GM18507 (cell line): ENCODE measurements at regions not wholly inside any gene's neighbourhood (a gene's known extent, or its start where the extent isn't known, plus 50 kb on each side); places are given as distances from the start of the nearest gene placed in this dataset.
"Not testable (repeated sequence)": the region's sequence is repeated elsewhere in the genome, so short reads cannot be mapped to it uniquely, and the experiment has no call there.

ENCODE experiments used
- DNase-seq: peaks from one replicate; pipeline ENCODE4 v3.0.0; 2011; ENCODE audit warnings: low read depth; ENCODE audit not compliant: insufficient read length; ENCODE audit errors: extremely low spot score
- FAIRE-seq: peaks from 2 replicates; lab custom pipeline; 2011; peaks lifted over from hg19 to GRCh38; lab: Jason Lieb, UNC

GRCh38 chr1:211206981-211207380 is 52.2 kb upstream of the RCOR3 start:
- no peak for DNase-seq

GRCh38 chr1:211200311-211200710 is 58.9 kb upstream of the RCOR3 start:
- DNase-seq = no peak
- no peak for FAIRE-seq

More at GRCh38 chr1:211206981-211207380, 52.2 kb upstream of the RCOR3 start:
- FAIRE-seq = no peak

GRCh38 chr1:211198880-211199279 is 60.3 kb upstream of the RCOR3 start:
- DNase-seq = no peak
- no peak for FAIRE-seq

- FAIRE-seq = no peak
- DNase-seq = no peak
These were observed 61.1 kb upstream of the RCOR3 start for GRCh38 chr1:211198111-211198510.

- no peak for DNase-seq
- FAIRE-seq = no peak
These were observed 62.3 kb upstream of the RCOR3 start for GRCh38 chr1:211196880-211197279.

- FAIRE-seq (no peak), DNase-seq (no peak)
These were observed 60.9 kb upstream of the KCNH1 start for GRCh38 chr1:211194826-211195225.

- peak; percentile 12 for FAIRE-seq
These were observed 58.3 kb upstream of the KCNH1 start for GRCh38 chr1:211192227-211192626.

GRCh38 chr1:211188721-211189120 is 54.8 kb upstream of the KCNH1 start:
- DNase-seq, FAIRE-seq: not testable (repeated sequence)

More at GRCh38 chr1:211192227-211192626, 58.3 kb upstream of the KCNH1 start:
- no peak for DNase-seq

GRCh38 chr1:211183747-211184313 is 49.9 kb upstream of the KCNH1 start:
- DNase-seq (no peak), FAIRE-seq (no peak)
